Thymus (tissue), 11 donors: ENCODE measurements at regions not wholly inside any gene's neighbourhood (a gene's known extent, or its start where the extent isn't known, plus 50 kb on each side); places are given as distances from the start of the nearest gene placed in this dataset.

ENCODE experiments used
- DNase-seq, 9 donors: peaks; one replicate each; pipeline ENCODE4 v3.0.0-alpha.2; 2013; ENCODE audit warnings: low spot score in 9 of 9, low read depth in 6 of 9, missing footprints in 1 of 9
- H3K27ac ChIP-seq, 2 donors: one replicate each; pipeline ENCODE4 v1.5.1; 2013; ENCODE audit warnings: control low read depth in 1 of 2, low read depth in 1 of 2, low read length in 1 of 2, mild to moderate bottlenecking in 1 of 2, moderate library complexity in 1 of 2
- H3K27me3 ChIP-seq, 2 donors: one replicate each; pipeline ENCODE4 v1.5.1; 2013; ENCODE audit warnings: low read length in 1 of 2; ENCODE audit not compliant: control insufficient read depth in 2 of 2, insufficient read depth in 1 of 2
- H3K36me3 ChIP-seq, 2 donors: one replicate each; pipeline ENCODE4 v1.5.1; 2013; ENCODE audit warnings: low read length in 1 of 2, mild to moderate bottlenecking in 1 of 2, moderate library complexity in 1 of 2; ENCODE audit not compliant: control insufficient read depth in 2 of 2, insufficient read depth in 2 of 2
- H3K4me1 ChIP-seq, 2 donors: one replicate each; pipeline ENCODE4 v1.5.1; 2013; ENCODE audit warnings: low read length in 2 of 2; ENCODE audit not compliant: control insufficient read depth in 2 of 2, insufficient read depth in 2 of 2
- H3K4me3 ChIP-seq, 2 donors: one replicate each; pipeline ENCODE4 v1.5.1; 2013; ENCODE audit warnings: low read length in 2 of 2, control low read depth in 1 of 2, mild to moderate bottlenecking in 1 of 2
- H3K9me3 ChIP-seq, 2 donors: one replicate each; pipeline ENCODE4 v1.5.1; 2013; ENCODE audit warnings: low read length in 1 of 2, mild to moderate bottlenecking in 1 of 2; ENCODE audit not compliant: control insufficient read depth in 2 of 2, insufficient read depth in 1 of 2
- WGBS: extraction: QIAGEN DNeasy Blood & Tissue Kit; methylation state at CpG from one replicate; pipeline ENCODE4 v1.1.7; 2013; 5-methylcytosine and 5-hydroxymethylcytosine counted together
- donor health status: healthy.

GRCh38 chr18:45250479-45250878 is 364.8 kb upstream of the SLC14A2 start:
- Histone ChIP-seq H3K27me3 (no peaks in the 10 kb centered on the region), H3K9me3 (no peaks in the 10 kb centered on the region), H3K4me1 (no peaks in the 10 kb centered on the region), H3K4me3 (no peak overlapping the region), H3K36me3 (no peaks in the 10 kb centered on the region), H3K27ac (no peak overlapping the region)
- WGBS = 59% methylated on average over 3 of the region's 3 CpGs
- DNase-seq = no peak

DNA sequence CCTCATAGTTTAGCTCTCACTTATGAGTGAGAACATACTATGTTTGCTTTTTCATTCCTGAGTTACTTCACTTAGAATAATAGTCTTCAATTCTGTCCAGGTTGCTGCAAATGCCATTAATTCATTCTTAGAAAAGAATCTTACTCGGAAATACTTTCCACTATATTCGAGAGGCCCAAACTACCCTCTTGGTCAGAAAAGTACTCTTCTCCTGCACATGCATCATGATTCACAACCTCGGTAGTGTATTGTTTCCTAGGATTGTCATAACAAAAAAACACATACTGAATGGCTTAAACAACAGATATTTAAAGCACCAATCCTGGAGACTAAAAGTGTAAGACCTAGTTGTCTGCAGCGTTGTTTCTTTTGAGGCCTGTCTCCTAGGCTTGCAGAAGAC is 364.0 kb upstream of the SLC14A2 start:
- WGBS = 97% methylated on average over 4 of the region's 4 CpGs
- no peaks in the 10 kb centered on the region for H3K36me3 ChIP-seq
- no peaks in the 10 kb centered on the region for H3K27me3 ChIP-seq
- H3K9me3 ChIP-seq = no peaks in the 10 kb centered on the region
- no peak overlapping the region for H3K27ac ChIP-seq
- H3K4me3 ChIP-seq = no peak overlapping the region
- H3K4me1 ChIP-seq = no peaks in the 10 kb centered on the region
- DNase-seq = no peak

DNA sequence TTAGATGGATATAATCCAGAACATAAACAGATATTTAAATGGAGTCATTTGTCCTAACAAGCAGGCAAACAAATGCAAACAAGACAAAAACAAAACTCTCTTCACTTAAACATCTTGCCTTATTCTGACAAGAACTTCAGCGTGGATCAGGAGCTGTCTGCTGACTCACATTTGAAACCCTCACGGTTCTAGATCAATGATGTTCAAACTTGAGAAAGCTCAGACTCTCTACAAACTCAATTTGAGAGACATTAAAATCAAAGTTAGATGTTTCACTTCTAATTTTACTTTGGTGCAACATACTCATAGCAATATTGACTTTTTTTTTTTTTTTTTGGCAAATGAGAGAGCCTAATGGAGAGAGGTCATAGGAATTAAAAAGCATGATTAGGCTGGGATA is 362.8 kb upstream of the SLC14A2 start:
- Histone ChIP-seq H3K36me3 (no peaks in the 10 kb centered on the region), H3K9me3 (no peaks in the 10 kb centered on the region), H3K27ac (no peak overlapping the region), H3K4me1 (no peaks in the 10 kb centered on the region), H3K27me3 (no peaks in the 10 kb centered on the region), H3K4me3 (no peak overlapping the region)
- DNase-seq = no peak
- WGBS = 95% methylated on average over 2 of the region's 2 CpGs

DNA sequence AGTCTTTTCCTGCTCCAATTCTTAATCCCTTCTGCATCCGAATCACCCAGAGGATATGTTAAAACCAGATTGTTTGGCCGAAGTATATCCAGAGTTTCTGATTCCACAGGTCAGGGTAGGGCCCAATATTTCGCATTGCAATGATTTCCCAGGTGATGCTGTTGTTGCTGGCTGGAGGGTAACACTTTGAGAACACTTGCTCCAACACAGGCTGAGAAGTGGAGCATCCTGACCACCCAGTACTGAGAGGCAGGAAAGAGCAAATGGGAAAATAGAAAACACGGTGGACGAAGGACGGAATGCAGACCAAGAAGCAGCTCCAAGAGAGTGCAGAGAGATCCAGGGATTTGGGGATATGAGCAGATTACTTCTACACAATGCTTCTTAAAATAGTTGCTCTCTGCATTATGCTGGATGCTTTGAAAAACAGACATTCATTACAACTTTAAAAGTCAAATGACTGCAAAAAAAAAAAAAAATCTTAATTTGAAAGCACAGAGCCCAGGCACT is 362.2 kb upstream of the SLC14A2 start:
- H3K27ac ChIP-seq = no peak overlapping the region
- no peak for DNase-seq
- H3K4me1 ChIP-seq = no peaks in the 10 kb centered on the region
- no peaks in the 10 kb centered on the region for H3K9me3 ChIP-seq
- 97% methylated on average over 6 of the region's 6 CpGs for WGBS
- no peaks in the 10 kb centered on the region for H3K36me3 ChIP-seq
- H3K4me3 ChIP-seq = no peak overlapping the region
- H3K27me3 ChIP-seq = no peaks in the 10 kb centered on the region

DNA sequence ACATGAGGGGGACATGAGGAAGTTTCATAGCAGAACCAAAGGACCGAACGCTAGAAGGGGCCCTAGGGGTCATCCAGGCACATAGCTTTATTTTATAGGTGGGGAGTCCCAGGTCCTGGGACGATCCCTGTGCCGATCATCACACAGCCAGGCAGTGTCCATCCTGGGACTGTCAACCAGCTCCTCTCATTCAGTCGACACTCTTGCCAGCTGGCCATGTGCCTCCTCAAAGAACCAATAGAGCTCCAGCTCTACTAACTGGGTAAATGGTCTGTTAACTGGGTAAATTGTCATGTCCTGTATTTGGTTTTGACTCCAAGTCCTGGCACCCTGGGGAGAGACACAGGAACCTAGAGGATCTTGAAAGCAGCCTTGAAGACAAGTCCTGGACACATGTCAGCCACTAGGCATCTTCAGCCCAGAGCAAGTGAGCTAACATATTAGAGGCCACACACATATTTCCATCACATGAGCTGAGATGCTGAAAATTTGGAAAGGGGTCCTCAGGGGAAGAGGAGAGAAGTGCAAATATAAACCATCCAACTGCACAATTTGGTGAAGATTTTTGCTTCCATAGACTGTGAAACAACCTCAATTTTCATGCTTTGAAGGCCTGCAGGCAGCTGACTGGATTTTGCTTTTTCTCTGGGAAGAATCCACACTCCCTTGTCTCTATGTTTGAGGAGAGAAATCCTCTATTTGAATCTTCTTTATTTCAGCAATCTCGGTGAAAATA is 361.1 kb upstream of the SLC14A2 start:
- DNase-seq = no peak
- H3K9me3 ChIP-seq = no peaks in the 10 kb centered on the region
- no peaks in the 10 kb centered on the region for H3K36me3 ChIP-seq
- H3K4me1 ChIP-seq = no peaks in the 10 kb centered on the region
- no peaks in the 10 kb centered on the region for H3K27me3 ChIP-seq
- H3K27ac ChIP-seq = no peak overlapping the region
- 97% methylated on average over 6 of the region's 6 CpGs for WGBS
- H3K4me3 ChIP-seq = no peak overlapping the region

DNA sequence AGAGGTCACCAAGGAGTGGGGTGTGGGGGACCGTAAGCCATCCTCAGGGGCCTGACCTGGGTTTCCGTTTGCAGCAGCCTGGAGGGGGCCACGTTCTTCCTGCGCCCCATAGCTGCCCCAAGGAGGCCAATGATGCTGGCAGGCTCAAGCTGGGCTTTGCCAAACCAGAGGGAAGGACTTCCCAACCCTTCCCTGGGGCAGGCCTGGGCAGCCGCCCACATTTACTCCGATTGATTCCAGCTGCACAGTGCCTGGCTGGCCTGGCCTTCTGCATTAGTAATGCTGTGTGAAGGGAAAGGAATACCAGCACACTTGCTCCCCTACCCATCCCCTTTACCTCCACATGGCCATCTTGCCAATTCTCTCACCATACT is 360.6 kb upstream of the SLC14A2 start:
- no peak for DNase-seq
- Histone ChIP-seq H3K27me3 (no peaks in the 10 kb centered on the region), H3K27ac (no peak overlapping the region), H3K9me3 (no peaks in the 10 kb centered on the region), H3K4me1 (no peaks in the 10 kb centered on the region), H3K36me3 (no peaks in the 10 kb centered on the region), H3K4me3 (no peak overlapping the region)
- WGBS = 94% methylated on average over 6 of the region's 6 CpGs

DNA sequence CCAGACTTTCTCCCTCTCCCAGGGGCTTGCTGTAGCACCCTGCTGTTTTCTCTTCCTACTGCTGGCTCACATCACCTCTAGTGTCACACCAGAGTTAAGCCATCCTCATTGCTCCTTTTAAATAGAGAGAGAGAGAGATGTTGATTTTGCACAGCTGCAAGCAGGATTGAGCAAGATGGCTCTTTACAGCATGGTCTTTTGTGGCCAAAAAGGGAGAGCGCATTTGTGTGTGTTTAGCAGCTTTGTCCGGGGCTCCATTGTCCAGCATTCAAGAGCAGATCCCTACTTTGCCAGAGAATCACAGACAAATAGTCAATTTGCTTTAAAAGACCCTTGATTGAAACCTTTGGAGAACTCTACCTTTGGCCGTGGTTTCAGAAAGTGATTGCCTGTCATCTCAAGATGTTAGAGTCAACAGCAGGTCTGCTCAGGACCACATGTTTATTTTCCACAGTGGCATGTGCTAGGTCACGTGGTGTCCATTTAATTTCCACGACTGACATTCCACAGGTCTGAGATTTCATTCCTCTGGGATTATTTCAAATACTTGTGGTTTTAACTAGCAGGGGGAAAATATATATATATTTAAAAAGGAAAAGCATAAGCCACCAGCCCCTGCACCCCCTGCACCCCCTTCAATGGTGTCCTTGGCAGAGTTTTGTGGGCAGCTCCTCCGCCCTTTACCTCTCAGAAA is 359.9 kb upstream of the SLC14A2 start:
- Histone ChIP-seq H3K9me3 (no peaks in the 10 kb centered on the region), H3K36me3 (no peaks in the 10 kb centered on the region), H3K4me1 (no peaks in the 10 kb centered on the region), H3K27me3 (no peaks in the 10 kb centered on the region), H3K27ac (no peak overlapping the region), H3K4me3 (no peak overlapping the region)
- WGBS = 93% methylated on average over 6 of the region's 6 CpGs
- no peak for DNase-seq

- WGBS = 90% methylated on average over 1 of the region's 1 CpG
- DNase-seq = no peak
- no peaks in the 10 kb centered on the region for H3K36me3 ChIP-seq
These were observed 355.2 kb upstream of the SLC14A2 start for GRCh38 chr18:45260125-45260524.

GRCh38 chr18:45266023-45266422 is 349.3 kb upstream of the SLC14A2 start:
- Histone ChIP-seq H3K9me3 (no peaks in the 10 kb centered on the region), H3K27ac (no peak overlapping the region), H3K4me1 (no peaks in the 10 kb centered on the region), H3K27me3 (no peaks in the 10 kb centered on the region), H3K4me3 (no peak overlapping the region), H3K36me3 (no peaks in the 10 kb centered on the region)
- no peak for DNase-seq
- WGBS = 88% methylated on average over 3 of the region's 3 CpGs

More at GRCh38 chr18:45260125-45260524, 355.2 kb upstream of the SLC14A2 start:
- Histone ChIP-seq H3K27me3 (no peaks in the 10 kb centered on the region), H3K9me3 (no peaks in the 10 kb centered on the region), H3K4me3 (no peak overlapping the region), H3K27ac (no peak overlapping the region), H3K4me1 (no peaks in the 10 kb centered on the region)
